HG03432 (cell line): ENCODE measurements at regions not wholly inside any gene's neighbourhood (a gene's known extent, or its start where the extent isn't known, plus 50 kb on each side); places are given as distances from the start of the nearest gene placed in this dataset.

Experiments used
- ATAC-seq: cut with Tn5 transposase; IDR thresholded peaks from one replicate; pipeline ENCODE4 v1.9.1; 2021; ENCODE audit warnings: mild to moderate bottlenecking, moderate library complexity; ENCODE audit not compliant: unreplicated experiment

DNA sequence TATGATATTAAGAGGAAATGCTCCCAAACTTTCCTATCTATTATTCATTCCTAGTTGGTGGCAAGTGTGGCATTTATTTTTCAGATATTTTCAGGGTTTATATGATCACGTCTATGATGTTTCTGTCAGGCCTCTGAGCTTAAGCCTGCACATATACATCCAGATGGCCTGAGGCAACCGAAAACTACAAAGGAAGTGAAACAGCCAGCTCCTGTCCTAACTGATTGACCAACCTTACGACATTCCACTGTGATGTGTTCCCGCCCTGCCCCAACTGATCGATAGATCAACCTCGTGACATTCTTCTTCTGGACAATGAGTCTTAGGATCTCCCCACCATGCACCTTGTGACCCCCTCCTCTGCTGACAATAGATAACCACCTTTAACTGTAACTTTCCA lies 67.6 kb upstream of the CTSO start:
- no peak for ATAC-seq

GRCh38 chr4:156019246-156019645 lies 65.6 kb upstream of the CTSO start:
- no peak for ATAC-seq

GRCh38 chr4:156018383-156018782 lies 64.7 kb upstream of the CTSO start:
- ATAC-seq, result no peak

DNA sequence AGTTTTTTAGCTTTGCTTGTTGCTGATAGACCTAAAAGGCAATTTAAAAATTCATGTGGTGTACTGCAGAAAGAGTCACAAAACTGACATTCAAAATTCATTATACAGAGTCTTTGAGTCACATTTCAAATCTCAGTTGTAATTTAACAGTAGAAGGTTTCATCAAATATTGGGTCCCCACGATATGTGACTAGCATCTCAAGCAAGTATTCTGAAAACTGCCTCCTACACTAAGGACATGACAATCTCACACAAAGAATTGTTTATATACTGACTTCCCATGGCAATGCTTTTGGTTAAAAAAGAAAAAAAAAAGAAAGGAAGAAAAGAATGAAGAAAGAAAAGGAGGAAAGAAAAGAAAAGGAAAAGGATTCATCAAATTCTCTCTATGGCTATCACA lies 62.1 kb upstream of the CTSO start:
- no peak for ATAC-seq

DNA sequence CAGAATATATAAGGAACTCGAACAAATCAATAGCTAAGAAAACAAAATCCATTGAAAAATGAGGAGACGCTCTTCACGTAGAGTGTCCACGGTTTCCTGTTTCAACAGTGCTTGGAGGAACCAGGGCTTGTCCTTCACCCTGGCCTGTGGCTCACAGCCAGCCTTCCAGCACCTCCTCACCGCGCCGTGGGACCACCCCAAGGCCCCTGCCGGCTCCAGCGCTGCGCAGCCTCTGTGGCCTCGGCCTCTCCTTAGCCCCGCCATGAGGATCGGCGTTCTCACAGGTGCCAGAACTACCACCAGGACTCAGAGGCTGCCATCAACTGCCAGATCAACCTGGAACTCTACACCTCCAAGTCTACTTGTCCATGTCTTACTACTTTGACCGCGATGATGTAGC lies 52.5 kb upstream of the CTSO start:
- ATAC-seq, result no peak
